ENCODE measurements at regions not wholly inside any gene's neighbourhood (a gene's known extent, or its start where the extent isn't known, plus 50 kb on each side); places are given as distances from the start of the nearest gene placed in this dataset.

- Mint-ChIP-seq H3K4me1 (peaks cover 3% of the 10 kb centered on the region), H3K36me3 (no peaks in the 10 kb centered on the region), H3K4me3 (no peak overlapping the region), H3K27ac (no peak overlapping the region), H3K9me3 (no peaks in the 10 kb centered on the region), H3K27me3 (ENCODE audit: insufficient read depth, low read depth) (no peaks in the 10 kb centered on the region)
- TF ChIP-seq EZH2 (IDR thresholded peaks at IDR 0.05), result no peak
- TF ChIP-seq CTCF (IDR thresholded peaks at IDR 0.05), result no peak
- no peak for TF ChIP-seq EZH2phosphoT487 (IDR thresholded peaks at IDR 0.05)
- Histone ChIP-seq H3K9ac (no peak overlapping the region), H3K36me3 (no peaks in the 10 kb centered on the region), H2AFZ (replicated peaks) (no peak overlapping the region), H3K9me3 (ENCODE audit: low read depth) (no peaks in the 10 kb centered on the region), H3K4me1 (no peaks in the 10 kb centered on the region), H3K4me2 (no peak overlapping the region), H3K79me2 (ENCODE audit: low read depth) (no peaks in the 10 kb centered on the region), H4K20me1 (ENCODE audit: low read depth) (no peaks in the 10 kb centered on the region), H3F3A (ENCODE audit: low read depth) (no peaks in the 10 kb centered on the region), H3K27ac (no peak overlapping the region), H3K4me3 (no peak overlapping the region), H3K27me3 (no peaks in the 10 kb centered on the region)
- no peak for DNase-seq (ENCODE audit: low spot score)
These were observed 156.3 kb upstream of the CCDC68 start for GRCh38 chr18:55115606-55116005.

- Histone ChIP-seq H3K27me3 (no peaks in the 10 kb centered on the region), H3K4me2 (no peak overlapping the region), H4K20me1 (ENCODE audit: low read depth) (no peaks in the 10 kb centered on the region), H2AFZ (replicated peaks) (no peak overlapping the region), H3K4me1 (peaks cover 1% of the 10 kb centered on the region), H3K79me2 (ENCODE audit: low read depth) (no peaks in the 10 kb centered on the region), H3K27ac (no peak overlapping the region), H3K36me3 (no peaks in the 10 kb centered on the region), H3K9me3 (ENCODE audit: low read depth) (no peaks in the 10 kb centered on the region), H3K9ac (no peak overlapping the region), H3K4me3 (no peak overlapping the region), H3F3A (ENCODE audit: low read depth) (no peaks in the 10 kb centered on the region)
- Mint-ChIP-seq H3K27me3 (ENCODE audit: insufficient read depth, low read depth) (no peaks in the 10 kb centered on the region), H3K36me3 (no peaks in the 10 kb centered on the region), H3K9me3 (no peaks in the 10 kb centered on the region), H3K4me3 (no peak overlapping the region), H3K27ac (no peak overlapping the region), H3K4me1 (peaks cover 3% of the 10 kb centered on the region)
- no peak for DNase-seq (ENCODE audit: low spot score)
- TF ChIP-seq EZH2 (IDR thresholded peaks at IDR 0.05) (no peak), CTCF (IDR thresholded peaks at IDR 0.05) (no peak)
These were observed 155.6 kb upstream of the CCDC68 start for GRCh38 chr18:55114876-55115275.

- H3K4me1 ChIP-seq, result peaks cover 4% of the 10 kb centered on the region
- no peaks in the 10 kb centered on the region for H3K27me3 ChIP-seq
- H3K9me3 ChIP-seq (ENCODE audit: low read depth), result no peaks in the 10 kb centered on the region
- no peak for TF ChIP-seq CTCF (IDR thresholded peaks at IDR 0.05)
- H2AFZ ChIP-seq (replicated peaks), result no peak overlapping the region
- H3K9ac ChIP-seq, result no peak overlapping the region
- H3K27me3 Mint-ChIP-seq (ENCODE audit: insufficient read depth, low read depth), result no peaks in the 10 kb centered on the region
- no peaks in the 10 kb centered on the region for H3K79me2 ChIP-seq (ENCODE audit: low read depth)
- no peaks in the 10 kb centered on the region for H3K4me1 Mint-ChIP-seq
- no peak overlapping the region for H3K27ac Mint-ChIP-seq
- H3F3A ChIP-seq (ENCODE audit: low read depth), result no peaks in the 10 kb centered on the region
- no peaks in the 10 kb centered on the region for H3K36me3 Mint-ChIP-seq
- no peaks in the 10 kb centered on the region for H3K36me3 ChIP-seq
- H3K4me3 Mint-ChIP-seq, result no peak overlapping the region
- no peaks in the 10 kb centered on the region for H3K9me3 Mint-ChIP-seq
- H4K20me1 ChIP-seq (ENCODE audit: low read depth), result no peaks in the 10 kb centered on the region
- no peak overlapping the region for H3K27ac ChIP-seq
- no peak overlapping the region for H3K4me3 ChIP-seq
- DNase-seq (ENCODE audit: low spot score), result no peak
- no peak overlapping the region for H3K4me2 ChIP-seq
These were observed 154.5 kb upstream of the CCDC68 start for GRCh38 chr18:55113800-55114199.

GRCh38 chr18:55111271-55111670, 152.0 kb upstream of the CCDC68 start:
- H4K20me1 ChIP-seq (ENCODE audit: low read depth), result no peaks in the 10 kb centered on the region
- Mint-ChIP-seq H3K9me3 (no peaks in the 10 kb centered on the region), H3K36me3 (no peaks in the 10 kb centered on the region), H3K4me3 (no peak overlapping the region), H3K4me1 (no peaks in the 10 kb centered on the region), H3K27me3 (ENCODE audit: insufficient read depth, low read depth) (no peaks in the 10 kb centered on the region), H3K27ac (no peak overlapping the region)
- no peak overlapping the region for H3K4me3 ChIP-seq
- H3K36me3 ChIP-seq, result no peaks in the 10 kb centered on the region
- H3K9ac ChIP-seq, result no peak overlapping the region
- H3K27ac ChIP-seq, result no peak overlapping the region
- no peak overlapping the region for H3K4me2 ChIP-seq
- no peaks in the 10 kb centered on the region for H3K27me3 ChIP-seq
- no peak for DNase-seq (ENCODE audit: low spot score)
- no peaks in the 10 kb centered on the region for H3F3A ChIP-seq (ENCODE audit: low read depth)
- no peak overlapping the region for H2AFZ ChIP-seq (replicated peaks)
- H3K9me3 ChIP-seq (ENCODE audit: low read depth), result no peaks in the 10 kb centered on the region
- TF ChIP-seq EZH2 (IDR thresholded peaks at IDR 0.05), result no peak
- TF ChIP-seq EZH2phosphoT487 (IDR thresholded peaks at IDR 0.05), result no peak
- no peak for TF ChIP-seq CTCF (IDR thresholded peaks at IDR 0.05)
- H3K79me2 ChIP-seq (ENCODE audit: low read depth), result no peaks in the 10 kb centered on the region
- peaks cover 4% of the 10 kb centered on the region for H3K4me1 ChIP-seq

All from neural progenitor cell (in vitro differentiated cells).